B cell (primary cell): ENCODE measurements at regions not wholly inside any gene's neighbourhood (a gene's known extent, or its start where the extent isn't known, plus 50 kb on each side); places are given as distances from the start of the nearest gene placed in this dataset.

Source experiments
- ATAC-seq: fragments of 200-7000 bp; cut with Tn5 transposase; one replicate; pipeline ENCODE4 v1.10.0; 2021; ENCODE audit warnings: low read depth, mild to moderate bottlenecking, moderate number of reproducible peaks, moderate library complexity
- CTCF ChIA-PET: fragments of 350-600 bp; sonication (Branson Sonifier 250); formaldehyde crosslinking; loops from one replicate; lab custom pipeline; 2021; ENCODE audit warnings: antibody characterized with exemption, inconsistent platforms; lab: Charles Lee
- POLR2A ChIA-PET: fragments of 350-600 bp; sonication (Branson Sonifier 250); formaldehyde crosslinking; loops from one replicate; lab custom pipeline; 2021; ENCODE audit warnings: antibody characterized with exemption; lab: Charles Lee
- DNase-seq: peaks from one replicate; pipeline ENCODE4 v3.0.0; 2013
- H2AFZ ChIP-seq: 2 replicates; pipeline ENCODE4 v1.6.1; 2012; ENCODE audit warnings: mild to moderate bottlenecking, low read depth, low read length; ENCODE audit not compliant: insufficient read depth, poor library complexity, severe bottlenecking
- H3K27ac ChIP-seq, 2 donors: 1 replicate in 1 of 2; 2 replicates in 1 of 2; pipeline ENCODE4 v1.5.1; 2012 to 2013; ENCODE audit warnings: low read length in 2 of 2, mild to moderate bottlenecking in 2 of 2, moderate library complexity in 1 of 2
- H3K27me3 ChIP-seq, 4 experiments: fragments of 200-600 bp in 1 of 4; sonication (generic) in 1 of 4; replicated peaks in 1 of 4; 1 replicate in 2 of 4; 2 replicates in 2 of 4; pipeline versions ENCODE4 v1.6.1 to v1.7.0; 2013 to 2016; ENCODE audit warnings: low read length in 3 of 4, mild to moderate bottlenecking in 2 of 4, mixed read lengths in 1 of 4, moderate library complexity in 1 of 4; ENCODE audit not compliant: insufficient read depth in 4 of 4, control insufficient read depth in 3 of 4; ENCODE audit errors: control extremely low read depth in 1 of 4
- H3K36me3 ChIP-seq, 2 experiments: replicated peaks in 1 of 2; 1 replicate in 1 of 2; 2 replicates in 1 of 2; pipeline versions ENCODE4 v1.6.1 to v1.7.1; 2013; ENCODE audit warnings: low read length in 1 of 2; ENCODE audit not compliant: insufficient read depth in 2 of 2, control insufficient read depth in 1 of 2; ENCODE audit errors: control extremely low read depth in 1 of 2, extremely low read depth in 1 of 2
- H3K4me1 ChIP-seq, 2 donors: fragments of 200-600 bp in 1 of 2; sonication (generic) in 1 of 2; 1 replicate in 1 of 2; 2 replicates in 1 of 2; pipeline versions ENCODE4 v1.5.1 to v1.6.1; 2013 to 2017; ENCODE audit warnings: low read length in 2 of 2; ENCODE audit not compliant: control insufficient read depth in 2 of 2, insufficient read depth in 2 of 2
- H3K4me2 ChIP-seq: replicated peaks from 2 replicates; pipeline ENCODE3; 2012; ENCODE audit warnings: mild to moderate bottlenecking, low read depth, low read length; ENCODE audit not compliant: poor library complexity, severe bottlenecking
- H3K4me3 ChIP-seq, 5 experiments: fragments of 200-600 bp in 1 of 5; sonication (generic) in 1 of 5; 1 replicate in 3 of 5; 2 replicates in 2 of 5; pipeline versions ENCODE4 v1.5.1 to v1.7.0; 2011 to 2016; ENCODE audit warnings: low read length in 4 of 5, mild to moderate bottlenecking in 4 of 5, low read depth in 2 of 5, control low read depth in 1 of 5, moderate library complexity in 1 of 5; ENCODE audit not compliant: insufficient read depth in 1 of 5; ENCODE audit errors: control extremely low read depth in 1 of 5, extremely low read depth in 1 of 5
- H3K79me2 ChIP-seq: fragments of 200-600 bp; sonication (generic); one replicate; pipeline ENCODE4 v1.6.0; 2016; ENCODE audit warnings: low read length; ENCODE audit not compliant: control insufficient read depth, insufficient read depth
- H3K9ac ChIP-seq: fragments of 200-600 bp; sonication (generic); 2 replicates; pipeline ENCODE4 v1.6.1; 2017; ENCODE audit warnings: mild to moderate bottlenecking, low read length, moderate library complexity
- H3K9me3 ChIP-seq, 3 donors: one replicate each; pipeline versions ENCODE4 v1.6.1 to v1.7.1; 2013; ENCODE audit warnings: low read length in 2 of 3; ENCODE audit not compliant: control insufficient read depth in 2 of 3, insufficient read depth in 1 of 3; ENCODE audit errors: control extremely low read depth in 1 of 3
- H4K20me1 ChIP-seq: 2 replicates; pipeline ENCODE4 v1.6.0; 2012; ENCODE audit warnings: mild to moderate bottlenecking, low read length; ENCODE audit not compliant: insufficient read depth, control insufficient read depth, poor library complexity, severe bottlenecking
- H3K27ac Mint-ChIP-seq: one replicate; pipeline ENCODE4 v1.8.0; 2021; ENCODE audit warnings: mixed read lengths
- H3K27me3 Mint-ChIP-seq: one replicate; pipeline ENCODE4 v1.8.0; 2021; ENCODE audit warnings: mixed read lengths
- H3K4me1 Mint-ChIP-seq: one replicate; pipeline ENCODE4 v1.8.0; 2021; ENCODE audit warnings: mixed read lengths
- H3K4me3 Mint-ChIP-seq: one replicate; pipeline ENCODE4 v1.8.0; 2021; ENCODE audit warnings: mixed read lengths
- H3K9me3 Mint-ChIP-seq: one replicate; pipeline ENCODE4 v1.8.0; 2022; ENCODE audit warnings: mixed read lengths; ENCODE audit not compliant: insufficient read depth
- EZH2 ChIP-seq: IDR thresholded peaks from 2 replicates; pipeline ENCODE4 v1.6.1; 2012; ENCODE audit warnings: borderline replicate concordance, low read depth, mild to moderate bottlenecking, moderate library complexity, low read length; ENCODE audit not compliant: insufficient read depth, poor library complexity, severe bottlenecking
- WGBS: methylation state at CpG from one replicate; pipeline ENCODE4 v1.1.5; 2013; ENCODE audit warnings: missing lambda C conversion rate; ENCODE audit not compliant: insufficient coverage; 5-methylcytosine and 5-hydroxymethylcytosine counted together
- intact Hi-C: fragments of 100-400 bp; cut with micrococcal nuclease; formaldehyde crosslinking; loops from one replicate; pipeline ENCODE4 v1.10.0; 2022
- TF ChIP-seq, protein P1 (sequence below): fragments of 200-600 bp; IDR thresholded peaks from one replicate; pipeline ENCODE4 v1.8.0; 2022; ENCODE audit warnings: antibody characterized with exemption, mild to moderate bottlenecking

DNA sequence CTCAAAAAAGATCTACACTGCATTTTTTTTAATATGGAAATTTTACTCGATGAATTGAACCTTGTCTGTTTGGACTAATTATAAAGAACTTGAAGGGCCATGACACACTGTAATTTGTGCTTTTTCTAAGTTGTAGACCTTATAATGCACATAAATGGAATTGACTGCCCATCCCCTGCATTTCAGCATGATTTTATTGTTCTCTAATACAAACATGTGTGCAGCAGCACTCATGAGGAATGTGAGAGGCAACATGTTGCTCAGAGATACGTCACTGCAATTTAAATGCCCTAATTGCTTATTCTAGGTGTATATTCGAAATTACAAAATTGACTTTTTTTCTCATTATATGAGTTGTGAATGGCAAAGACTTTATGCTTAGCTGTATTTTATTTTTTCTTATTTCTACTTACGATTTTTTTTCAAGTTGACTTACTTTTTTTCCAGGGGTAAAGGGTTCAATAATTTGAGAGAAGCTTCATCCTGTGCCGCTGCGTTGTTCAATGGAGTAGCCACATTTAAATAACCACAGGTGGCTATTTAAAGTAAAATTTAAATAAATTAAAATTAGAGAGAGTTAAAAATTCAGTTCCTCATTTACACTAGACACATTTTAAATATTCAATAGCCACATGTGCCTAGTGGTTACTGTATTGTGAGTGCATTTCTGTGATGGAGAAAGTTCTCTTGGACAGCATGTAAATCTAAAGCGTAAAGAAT, 1346.4 kb downstream of the ROBO1 start:
- no peaks in the 10 kb centered on the region for H3K4me1 ChIP-seq
- no peak overlapping the region for H3K27ac Mint-ChIP-seq
- no peak overlapping the region for H3K27ac ChIP-seq
- WGBS: no CpG with 5 or more reads among the region's 7 CpGs
- ChIA-PET POLR2A (no interaction called here), CTCF (no interaction called here)
- H3K4me3 Mint-ChIP-seq: no peak overlapping the region
- no peak overlapping the region for H3K4me3 ChIP-seq
- no peak for TF ChIP-seq EZH2
- TF ChIP-seq, protein P1, sequence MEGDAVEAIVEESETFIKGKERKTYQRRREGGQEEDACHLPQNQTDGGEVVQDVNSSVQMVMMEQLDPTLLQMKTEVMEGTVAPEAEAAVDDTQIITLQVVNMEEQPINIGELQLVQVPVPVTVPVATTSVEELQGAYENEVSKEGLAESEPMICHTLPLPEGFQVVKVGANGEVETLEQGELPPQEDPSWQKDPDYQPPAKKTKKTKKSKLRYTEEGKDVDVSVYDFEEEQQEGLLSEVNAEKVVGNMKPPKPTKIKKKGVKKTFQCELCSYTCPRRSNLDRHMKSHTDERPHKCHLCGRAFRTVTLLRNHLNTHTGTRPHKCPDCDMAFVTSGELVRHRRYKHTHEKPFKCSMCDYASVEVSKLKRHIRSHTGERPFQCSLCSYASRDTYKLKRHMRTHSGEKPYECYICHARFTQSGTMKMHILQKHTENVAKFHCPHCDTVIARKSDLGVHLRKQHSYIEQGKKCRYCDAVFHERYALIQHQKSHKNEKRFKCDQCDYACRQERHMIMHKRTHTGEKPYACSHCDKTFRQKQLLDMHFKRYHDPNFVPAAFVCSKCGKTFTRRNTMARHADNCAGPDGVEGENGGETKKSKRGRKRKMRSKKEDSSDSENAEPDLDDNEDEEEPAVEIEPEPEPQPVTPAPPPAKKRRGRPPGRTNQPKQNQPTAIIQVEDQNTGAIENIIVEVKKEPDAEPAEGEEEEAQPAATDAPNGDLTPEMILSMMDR: no peak
- no peaks in the 10 kb centered on the region for H3K27me3 Mint-ChIP-seq
- H3K4me2 ChIP-seq: no peak overlapping the region
- no peaks in the 10 kb centered on the region for H3K4me1 Mint-ChIP-seq
- no peaks in the 10 kb centered on the region for H3K9me3 ChIP-seq
- no peaks in the 10 kb centered on the region for H3K27me3 ChIP-seq
- no peaks in the 10 kb centered on the region for H3K79me2 ChIP-seq
- no peak overlapping the region for H2AFZ ChIP-seq
- intact Hi-C loops: no loop called here
- no peak overlapping the region for H3K9ac ChIP-seq
- ATAC-seq (no peak), DNase-seq (no peak)
- H3K9me3 Mint-ChIP-seq: no peaks in the 10 kb centered on the region
- H4K20me1 ChIP-seq: no peaks in the 10 kb centered on the region
- no peaks in the 10 kb centered on the region for H3K36me3 ChIP-seq

DNA sequence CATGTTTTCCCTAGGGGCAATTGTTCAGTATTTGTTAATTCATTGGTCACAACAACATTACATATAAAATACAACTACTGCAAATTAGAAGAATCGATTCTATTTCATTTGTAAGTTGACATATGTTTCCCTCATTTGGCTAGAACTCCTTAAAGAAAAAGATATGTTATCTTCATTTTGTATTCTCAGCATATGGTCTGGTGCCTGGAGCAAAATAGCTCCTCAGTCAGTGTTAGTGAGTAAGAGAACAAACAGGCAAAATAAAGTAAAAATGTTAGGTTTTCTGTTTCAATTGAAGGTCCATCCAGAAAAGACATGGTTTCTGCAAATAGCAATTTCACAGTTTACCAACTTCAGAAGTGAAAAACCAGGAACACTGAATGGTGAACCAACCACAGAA, 1343.1 kb downstream of the ROBO1 start:
- POLR2A ChIA-PET: no interaction called here
- no peaks in the 10 kb centered on the region for H4K20me1 ChIP-seq
- no CpG with 5 or more reads among the region's 1 CpG for WGBS
- no peak overlapping the region for H2AFZ ChIP-seq
- H3K4me3 ChIP-seq: no peak overlapping the region
- no peaks in the 10 kb centered on the region for H3K4me1 Mint-ChIP-seq
- H3K27ac ChIP-seq: no peak overlapping the region
- H3K27me3 ChIP-seq: no peaks in the 10 kb centered on the region
- no peaks in the 10 kb centered on the region for H3K27me3 Mint-ChIP-seq
- H3K9me3 ChIP-seq: no peaks in the 10 kb centered on the region
- peaks cover 4% of the 10 kb centered on the region for H3K9me3 Mint-ChIP-seq
- no peaks in the 10 kb centered on the region for H3K4me1 ChIP-seq
- DNase-seq (no peak), ATAC-seq (no peak)
- H3K4me2 ChIP-seq: no peak overlapping the region
- no peaks in the 10 kb centered on the region for H3K79me2 ChIP-seq
- no peak overlapping the region for H3K9ac ChIP-seq
- no peak for TF ChIP-seq EZH2
- TF ChIP-seq, protein P1: no peak
- CTCF ChIA-PET: no interaction called here
- no peaks in the 10 kb centered on the region for H3K36me3 ChIP-seq
- intact Hi-C loops: no loop called here
- H3K27ac Mint-ChIP-seq: no peak overlapping the region
- no peak overlapping the region for H3K4me3 Mint-ChIP-seq
